ENCODE measurements at regions not wholly inside any gene's neighbourhood (a gene's known extent, or its start where the extent isn't known, plus 50 kb on each side); places are given as distances from the start of the nearest gene placed in this dataset.

GRCh38 chr1:60965280-60965854 is 117.0 kb upstream of the NFIA start:
- H3K4me3 ChIP-seq (ENCODE audit: low read depth, low read length, poor library complexity, severe bottlenecking) = no peak overlapping the region
- TF ChIP-seq CTCF (conservative IDR thresholded peaks at IDR 0.05; ENCODE audit: low read depth, low read length) = no peak
- TF ChIP-seq EZH2 (IDR thresholded peaks at IDR 0.05; ENCODE audit: borderline replicate concordance, low read depth, low read length, poor library complexity, severe bottlenecking) = no peak
- CTCF ChIA-PET = no interaction called here
- peaks cover 6% of the 10 kb centered on the region for H3K4me1 ChIP-seq (ENCODE audit: insufficient read depth, low read length, poor library complexity, severe bottlenecking)
- H3K27me3 ChIP-seq (replicated peaks; ENCODE audit: insufficient read depth, low read depth, low read length, poor library complexity) = no peaks in the 10 kb centered on the region
- no peaks in the 10 kb centered on the region for H3K36me3 ChIP-seq (ENCODE audit: insufficient read depth, low read length, poor library complexity, severe bottlenecking)
- POLR2A ChIA-PET (ENCODE audit: low non-redundant PET) = no interaction called here
- no TSS peak for BruUV-seq (replicated peaks)
- H3K9me3 ChIP-seq (ENCODE audit: low read depth, low read length, poor library complexity, severe bottlenecking) = peaks cover 16% of the 10 kb centered on the region
- no peak overlapping the region for H3K27ac ChIP-seq (ENCODE audit: low read depth, low read length, poor library complexity, severe bottlenecking)
- intact Hi-C loops (cut with micrococcal nuclease; ENCODE audit: unreplicated experiment) = no loop called here
- no peak for DNase-seq (ENCODE audit: low spot score)

GRCh38 chr1:60963167-60963940 is 119.0 kb upstream of the NFIA start:
- no peak for TF ChIP-seq CTCF (conservative IDR thresholded peaks at IDR 0.05; ENCODE audit: low read depth, low read length)
- no peaks in the 10 kb centered on the region for H3K4me1 ChIP-seq (ENCODE audit: insufficient read depth, low read length, poor library complexity, severe bottlenecking)
- no peak overlapping the region for H3K27ac ChIP-seq (ENCODE audit: low read depth, low read length, poor library complexity, severe bottlenecking)
- intact Hi-C loops (cut with micrococcal nuclease; ENCODE audit: unreplicated experiment) = no loop called here
- ChIA-PET CTCF (no interaction called here), POLR2A (ENCODE audit: low non-redundant PET) (no interaction called here)
- no peaks in the 10 kb centered on the region for H3K36me3 ChIP-seq (ENCODE audit: insufficient read depth, low read length, poor library complexity, severe bottlenecking)
- H3K27me3 ChIP-seq (replicated peaks; ENCODE audit: insufficient read depth, low read depth, low read length, poor library complexity) = no peaks in the 10 kb centered on the region
- no peak overlapping the region for H3K4me3 ChIP-seq (ENCODE audit: low read depth, low read length, poor library complexity, severe bottlenecking)
- DNase-seq (ENCODE audit: low spot score) = no peak
- no TSS peak for BruUV-seq (replicated peaks)
- H3K9me3 ChIP-seq (ENCODE audit: low read depth, low read length, poor library complexity, severe bottlenecking) = peaks cover 16% of the 10 kb centered on the region

GRCh38 chr1:60960891-60961461 is 121.4 kb upstream of the NFIA start:
- POLR2A ChIA-PET (ENCODE audit: low non-redundant PET) = no interaction called here
- BruUV-seq (replicated peaks) = no TSS peak

More at GRCh38 chr1:60960891-60961461, 121.4 kb upstream of the NFIA start:
- intact Hi-C loops (cut with micrococcal nuclease; ENCODE audit: unreplicated experiment) = no loop called here
- TF ChIP-seq EZH2 (IDR thresholded peaks at IDR 0.05; ENCODE audit: borderline replicate concordance, low read depth, low read length, poor library complexity, severe bottlenecking) (no peak), CTCF (conservative IDR thresholded peaks at IDR 0.05; ENCODE audit: low read depth, low read length) (no peak)
- CTCF ChIA-PET = no interaction called here
- Histone ChIP-seq H3K4me1 (ENCODE audit: insufficient read depth, low read length, poor library complexity, severe bottlenecking) (no peaks in the 10 kb centered on the region), H3K36me3 (ENCODE audit: insufficient read depth, low read length, poor library complexity, severe bottlenecking) (no peaks in the 10 kb centered on the region), H3K27me3 (replicated peaks; ENCODE audit: insufficient read depth, low read depth, low read length, poor library complexity) (no peaks in the 10 kb centered on the region), H3K9me3 (ENCODE audit: low read depth, low read length, poor library complexity, severe bottlenecking) (peaks cover 12% of the 10 kb centered on the region), H3K4me3 (ENCODE audit: low read depth, low read length, poor library complexity, severe bottlenecking) (no peak overlapping the region), H3K27ac (ENCODE audit: low read depth, low read length, poor library complexity, severe bottlenecking) (no peak overlapping the region)
- DNase-seq (ENCODE audit: low spot score) = no peak

Data from A673 (cell line).